H1 (cell line): ENCODE measurements at regions not wholly inside any gene's neighbourhood (a gene's known extent, or its start where the extent isn't known, plus 50 kb on each side); places are given as distances from the start of the nearest gene placed in this dataset.

ENCODE experiments used
- BCL11A ChIP-seq, 2 experiments: IDR thresholded peaks; one replicate each; pipeline ENCODE4 v1.6.1; 2011; ENCODE audit warnings: low read depth in 2 of 2, low read length in 2 of 2, mild to moderate bottlenecking in 2 of 2
- CEBPB ChIP-seq: IDR thresholded peaks from 2 replicates; pipeline ENCODE4 v1.6.1; 2012; ENCODE audit warnings: low read depth, low read length
- EP300 ChIP-seq, 2 experiments: IDR thresholded peaks; 1 replicate in 1 of 2; 2 replicates in 1 of 2; pipeline ENCODE4 v1.6.1; 2011 to 2012; ENCODE audit warnings: low read depth in 2 of 2, low read length in 2 of 2, mild to moderate bottlenecking in 2 of 2, borderline replicate concordance in 1 of 2, inconsistent platforms in 1 of 2, moderate library complexity in 1 of 2
- EZH2 ChIP-seq: fragments of 200-600 bp; sonication (generic); IDR thresholded peaks from 2 replicates; pipeline ENCODE4 v1.7.1; 2012; ENCODE audit warnings: low read depth, mild to moderate bottlenecking, moderate library complexity, low read length, inconsistent platforms; ENCODE audit not compliant: severe bottlenecking
- GTF2F1 ChIP-seq: IDR thresholded peaks from 2 replicates; pipeline ENCODE4 v1.6.1; 2012; ENCODE audit warnings: low read depth, low read length, improper control_type of control experiment, borderline replicate concordance
- JUN ChIP-seq: IDR thresholded peaks from 2 replicates; pipeline ENCODE4 v1.6.1; 2011; ENCODE audit warnings: low read depth, mild to moderate bottlenecking, improper control_type of control experiment, low read length
- RNF2 ChIP-seq: fragments of 200-900, 300-1000 bp; sonication (generic); IDR thresholded peaks from 2 replicates; pipeline ENCODE4 v1.7.1; 2016; ENCODE audit warnings: borderline replicate concordance, low read depth, mild to moderate bottlenecking, antibody characterized with exemption, low read length; ENCODE audit not compliant: poor library complexity, severe bottlenecking; ENCODE audit errors: missing control alignments
- SIN3A ChIP-seq, 2 experiments: IDR thresholded peaks in 1 of 2; conservative IDR thresholded peaks in 1 of 2; 2 replicates each; pipeline ENCODE4 v1.6.1; 2011 to 2012; ENCODE audit warnings: low read length in 2 of 2, improper control_type of control experiment in 1 of 2, low read depth in 1 of 2, mild to moderate bottlenecking in 1 of 2
- TF ChIP-seq, protein P1 (sequence below): IDR thresholded peaks from 2 replicates; pipeline ENCODE4 v1.6.1; 2012; ENCODE audit warnings: inconsistent platforms
- TF ChIP-seq, protein P2 (sequence below), 3 experiments: IDR thresholded peaks; 1 replicate in 2 of 3; 2 replicates in 1 of 3; pipeline versions ENCODE4 v1.5.1 to v1.6.1; 2011; ENCODE audit warnings: low read length in 3 of 3, mild to moderate bottlenecking in 3 of 3, inconsistent platforms in 2 of 3, low read depth in 1 of 3, moderate library complexity in 1 of 3; ENCODE audit not compliant: insufficient read depth in 1 of 3; ENCODE audit errors: control extremely low read depth in 1 of 3

DNA sequence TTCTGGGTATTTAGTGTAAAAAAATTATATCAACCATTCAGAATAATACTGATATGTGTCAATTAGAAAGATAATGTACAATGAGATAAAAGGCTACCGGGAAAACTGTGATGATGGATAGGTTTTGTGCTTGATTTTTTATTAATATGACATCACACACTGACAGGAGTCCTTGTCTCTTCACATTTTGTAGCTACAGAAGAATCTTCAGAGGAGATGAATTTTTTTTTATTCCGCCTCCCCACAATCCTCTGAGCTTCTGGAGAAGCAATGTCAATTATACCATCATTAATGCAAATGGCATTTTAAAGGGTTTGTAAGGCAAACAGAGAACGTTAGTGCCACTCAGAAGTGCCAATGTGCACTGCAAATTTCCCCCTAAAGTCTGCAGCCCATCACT is 131.7 kb upstream of the CCNG1 start:
- TF ChIP-seq CEBPB (no peak), EP300 (IDR thresholded peaks at IDR 0.05; ENCODE audit: borderline replicate concordance in 1 of 2, low read depth in 2 of 2, low read length in 2 of 2) (no peak), RNF2 (no peak), JUN (no peak), SIN3A (conservative IDR thresholded peaks at IDR 0.05 in 1 of 2, IDR thresholded peaks at IDR 0.05 in 1 of 2; ENCODE audit: low read depth in 1 of 2, low read length in 2 of 2) (no peak), EZH2 (no peak), GTF2F1 (no peak), BCL11A (IDR thresholded peaks at IDR 0.05; ENCODE audit: low read depth in 2 of 2, low read length in 2 of 2) (no peak)
- TF ChIP-seq, protein P1, sequence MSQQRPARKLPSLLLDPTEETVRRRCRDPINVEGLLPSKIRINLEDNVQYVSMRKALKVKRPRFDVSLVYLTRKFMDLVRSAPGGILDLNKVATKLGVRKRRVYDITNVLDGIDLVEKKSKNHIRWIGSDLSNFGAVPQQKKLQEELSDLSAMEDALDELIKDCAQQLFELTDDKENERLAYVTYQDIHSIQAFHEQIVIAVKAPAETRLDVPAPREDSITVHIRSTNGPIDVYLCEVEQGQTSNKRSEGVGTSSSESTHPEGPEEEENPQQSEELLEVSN, result no peak
- TF ChIP-seq, protein P2, sequence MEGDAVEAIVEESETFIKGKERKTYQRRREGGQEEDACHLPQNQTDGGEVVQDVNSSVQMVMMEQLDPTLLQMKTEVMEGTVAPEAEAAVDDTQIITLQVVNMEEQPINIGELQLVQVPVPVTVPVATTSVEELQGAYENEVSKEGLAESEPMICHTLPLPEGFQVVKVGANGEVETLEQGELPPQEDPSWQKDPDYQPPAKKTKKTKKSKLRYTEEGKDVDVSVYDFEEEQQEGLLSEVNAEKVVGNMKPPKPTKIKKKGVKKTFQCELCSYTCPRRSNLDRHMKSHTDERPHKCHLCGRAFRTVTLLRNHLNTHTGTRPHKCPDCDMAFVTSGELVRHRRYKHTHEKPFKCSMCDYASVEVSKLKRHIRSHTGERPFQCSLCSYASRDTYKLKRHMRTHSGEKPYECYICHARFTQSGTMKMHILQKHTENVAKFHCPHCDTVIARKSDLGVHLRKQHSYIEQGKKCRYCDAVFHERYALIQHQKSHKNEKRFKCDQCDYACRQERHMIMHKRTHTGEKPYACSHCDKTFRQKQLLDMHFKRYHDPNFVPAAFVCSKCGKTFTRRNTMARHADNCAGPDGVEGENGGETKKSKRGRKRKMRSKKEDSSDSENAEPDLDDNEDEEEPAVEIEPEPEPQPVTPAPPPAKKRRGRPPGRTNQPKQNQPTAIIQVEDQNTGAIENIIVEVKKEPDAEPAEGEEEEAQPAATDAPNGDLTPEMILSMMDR (IDR thresholded peaks at IDR 0.05; ENCODE audit: control extremely low read depth in 1 of 3, insufficient read depth in 1 of 3, low read depth in 1 of 3, low read length in 3 of 3), result no peak
